Parathyroid adenoma (tissue), 2 donors: ENCODE measurements at regions not wholly inside any gene's neighbourhood (a gene's known extent, or its start where the extent isn't known, plus 50 kb on each side); places are given as distances from the start of the nearest gene placed in this dataset.

Experiments used
- H2AFZ ChIP-seq: fragments of 300-600 bp; sonication (generic); one replicate; pipeline ENCODE4 v1.7.0; 2017; ENCODE audit warnings: antibody characterized with exemption, mild to moderate bottlenecking
- H3K27ac ChIP-seq: fragments of 300-600 bp; sonication (generic); one replicate; pipeline ENCODE4 v1.7.0; 2017
- H3K27me3 ChIP-seq: fragments of 300-600 bp; sonication (generic); one replicate; pipeline ENCODE4 v1.7.0; 2017; ENCODE audit warnings: low read length; ENCODE audit not compliant: control insufficient read depth, insufficient read depth
- H3K36me3 ChIP-seq: fragments of 300-600 bp; sonication (generic); one replicate; pipeline ENCODE4 v1.7.0; 2017; ENCODE audit warnings: low read length; ENCODE audit not compliant: control insufficient read depth, insufficient read depth
- H3K4me1 ChIP-seq: fragments of 300-600 bp; sonication (generic); one replicate; pipeline ENCODE4 v1.7.0; 2017; ENCODE audit warnings: control low read depth
- H3K4me2 ChIP-seq: fragments of 300-600 bp; sonication (generic); one replicate; pipeline ENCODE4 v1.7.0; 2017; ENCODE audit warnings: low read length
- H3K4me3 ChIP-seq: fragments of 300-600 bp; sonication (generic); one replicate; pipeline ENCODE4 v1.7.0; 2017; ENCODE audit warnings: low read depth, low read length
- H3K79me2 ChIP-seq: fragments of 300-600 bp; sonication (generic); one replicate; pipeline ENCODE4 v1.7.0; 2017; ENCODE audit warnings: control low read depth
- H3K9ac ChIP-seq: fragments of 300-600 bp; sonication (generic); one replicate; pipeline ENCODE4 v1.7.0; 2017; ENCODE audit warnings: mild to moderate bottlenecking
- H3K9me3 ChIP-seq: fragments of 300-600 bp; sonication (generic); one replicate; pipeline ENCODE4 v1.7.0; 2017; ENCODE audit warnings: low read length; ENCODE audit not compliant: control insufficient read depth
- CTCF ChIP-seq: fragments of 300-600 bp; sonication (generic); IDR thresholded peaks from one replicate; pipeline ENCODE4 v1.7.0; 2017; ENCODE audit warnings: antibody characterized with exemption, mild to moderate bottlenecking
- donor health status: primary hyperparathyroidism.

GRCh38 chr13:22103046-22104027 is 432.5 kb downstream of the FGF9 start:
- no peaks in the 10 kb centered on the region for H3K36me3 ChIP-seq
- H3K4me2 ChIP-seq, result no peak overlapping the region
- TF ChIP-seq CTCF, result no peak
- no peaks in the 10 kb centered on the region for H3K79me2 ChIP-seq
- H3K27ac ChIP-seq, result no peak overlapping the region
- no peaks in the 10 kb centered on the region for H3K27me3 ChIP-seq
- H3K4me1 ChIP-seq, result peaks cover 3% of the 10 kb centered on the region
- no peak overlapping the region for H3K4me3 ChIP-seq
- H2AFZ ChIP-seq, result no peak overlapping the region
- no peak overlapping the region for H3K9ac ChIP-seq
- H3K9me3 ChIP-seq, result no peaks in the 10 kb centered on the region

GRCh38 chr13:22106058-22106457 is 435.2 kb downstream of the FGF9 start:
- H3K27ac ChIP-seq, result no peak overlapping the region
- H3K4me2 ChIP-seq, result no peak overlapping the region
- H3K9me3 ChIP-seq, result no peaks in the 10 kb centered on the region
- no peak for TF ChIP-seq CTCF
- no peak overlapping the region for H3K4me3 ChIP-seq
- H3K36me3 ChIP-seq, result no peaks in the 10 kb centered on the region
- H3K27me3 ChIP-seq, result no peaks in the 10 kb centered on the region
- no peaks in the 10 kb centered on the region for H3K79me2 ChIP-seq
- H2AFZ ChIP-seq, result no peak overlapping the region
- no peak overlapping the region for H3K9ac ChIP-seq
- peaks cover 3% of the 10 kb centered on the region for H3K4me1 ChIP-seq

GRCh38 chr13:22107549-22107948 is 436.7 kb downstream of the FGF9 start:
- Histone ChIP-seq H3K9ac (no peak overlapping the region), H3K4me1 (peaks cover 3% of the 10 kb centered on the region), H3K4me3 (no peak overlapping the region), H3K27ac (no peak overlapping the region), H3K9me3 (no peaks in the 10 kb centered on the region), H3K4me2 (peak overlapping the region; percentile 27), H3K36me3 (no peaks in the 10 kb centered on the region), H2AFZ (no peak overlapping the region), H3K27me3 (no peaks in the 10 kb centered on the region), H3K79me2 (no peaks in the 10 kb centered on the region)
- TF ChIP-seq CTCF, result no peak

GRCh38 chr13:22108283-22108942 is 437.5 kb downstream of the FGF9 start:
- H3K27me3 ChIP-seq, result no peaks in the 10 kb centered on the region
- no peak overlapping the region for H3K4me3 ChIP-seq
- no peaks in the 10 kb centered on the region for H3K79me2 ChIP-seq
- H3K4me1 ChIP-seq, result peaks cover 3% of the 10 kb centered on the region
- H3K9me3 ChIP-seq, result no peaks in the 10 kb centered on the region
- no peak for TF ChIP-seq CTCF
- H3K9ac ChIP-seq, result no peak overlapping the region
- no peak overlapping the region for H3K27ac ChIP-seq
- H3K36me3 ChIP-seq, result no peaks in the 10 kb centered on the region
- H3K4me2 ChIP-seq, result no peak overlapping the region
- no peak overlapping the region for H2AFZ ChIP-seq
